GM23338 (cell line): ENCODE measurements at regions not wholly inside any gene's neighbourhood (a gene's known extent, or its start where the extent isn't known, plus 50 kb on each side); places are given as distances from the start of the nearest gene placed in this dataset.

ENCODE experiments used
- ATAC-seq: fragments of 200-7000 bp; cut with Tn5 transposase; 3 replicates; pipeline ENCODE4 v1.9.1; 2020
- DNase-seq: peaks from one replicate; pipeline ENCODE4 v3.0.0-alpha.2; 2015; ENCODE audit warnings: low spot score
- H2AFZ ChIP-seq: fragments of 200-600 bp; sonication (generic); 2 replicates; pipeline ENCODE4 v1.8.0; 2016; ENCODE audit warnings: antibody characterized with exemption, mild to moderate bottlenecking, moderate library complexity
- H3F3A ChIP-seq: fragments of 200-600 bp; sonication (generic); replicated peaks from 2 replicates; pipeline ENCODE4 v1.8.0; 2017; ENCODE audit warnings: antibody characterized with exemption, mixed run types, low read depth
- H3K27ac ChIP-seq: fragments of 200-600 bp; sonication (generic); 2 replicates; pipeline ENCODE4 v1.6.1; 2016; ENCODE audit warnings: low read depth
- H3K27me3 ChIP-seq: fragments of 200-600 bp; sonication (generic); 2 replicates; pipeline ENCODE4 v1.8.0; 2016; ENCODE audit warnings: mild to moderate bottlenecking, mixed run types, moderate library complexity; ENCODE audit not compliant: insufficient read depth
- H3K36me3 ChIP-seq: fragments of 200-600 bp; sonication (generic); 2 replicates; pipeline ENCODE4 v1.8.0; 2016; ENCODE audit warnings: mild to moderate bottlenecking; ENCODE audit not compliant: insufficient read depth
- H3K4me1 ChIP-seq: fragments of 200-600 bp; sonication (generic); 2 replicates; pipeline ENCODE4 v1.8.0; 2016; ENCODE audit warnings: mild to moderate bottlenecking, moderate library complexity; ENCODE audit not compliant: insufficient read depth
- H3K4me2 ChIP-seq: fragments of 200-600 bp; sonication (generic); 2 replicates; pipeline ENCODE4 v1.7.1; 2017; ENCODE audit warnings: mixed run types
- H3K4me3 ChIP-seq: fragments of 200-600 bp; sonication (generic); 2 replicates; pipeline ENCODE4 v1.6.1; 2016; ENCODE audit warnings: mixed run types
- H3K79me2 ChIP-seq: fragments of 200-600 bp; sonication (generic); replicated peaks from 2 replicates; pipeline ENCODE4 v1.8.0; 2017; ENCODE audit warnings: mild to moderate bottlenecking; ENCODE audit not compliant: insufficient read depth
- H3K9me2 ChIP-seq: fragments of 200-600 bp; sonication (generic); 2 replicates; pipeline ENCODE4 v1.8.0; 2017; ENCODE audit not compliant: insufficient read depth
- H4K20me1 ChIP-seq: fragments of 200-600 bp; sonication (generic); replicated peaks from 2 replicates; pipeline ENCODE4 v1.8.0; 2017; ENCODE audit warnings: mild to moderate bottlenecking; ENCODE audit not compliant: insufficient read depth
- H3K27ac Mint-ChIP-seq: 2 replicates; pipeline ENCODE4 v1.8.0; 2020; ENCODE audit warnings: inconsistent platforms, mild to moderate bottlenecking, moderate library complexity, mixed read lengths
- H3K27me3 Mint-ChIP-seq: 3 replicates; pipeline ENCODE4 v1.8.0; 2022; ENCODE audit warnings: low read depth, mild to moderate bottlenecking, moderate library complexity, mixed read lengths, inconsistent platforms; ENCODE audit not compliant: insufficient read depth, poor library complexity
- H3K36me3 Mint-ChIP-seq: 3 replicates; pipeline ENCODE4 v1.8.0; 2021; ENCODE audit warnings: low read depth, mild to moderate bottlenecking, inconsistent platforms, moderate library complexity, mixed read lengths
- H3K4me1 Mint-ChIP-seq: 3 replicates; pipeline ENCODE4 v1.8.0; 2020; ENCODE audit warnings: mild to moderate bottlenecking, inconsistent platforms, mixed read lengths
- H3K4me3 Mint-ChIP-seq: 3 replicates; pipeline ENCODE4 v1.8.0; 2021; ENCODE audit warnings: moderate library complexity, mild to moderate bottlenecking, inconsistent platforms, mixed read lengths
- H3K9me3 Mint-ChIP-seq: 3 replicates; pipeline ENCODE4 v1.8.0; 2020; ENCODE audit warnings: moderate library complexity, mild to moderate bottlenecking, inconsistent platforms, mixed read lengths
- EZH2 ChIP-seq: fragments of 200-600 bp; sonication (generic); IDR thresholded peaks from one replicate; pipeline ENCODE4 v1.8.0; 2017; ENCODE audit warnings: antibody characterized with exemption, mild to moderate bottlenecking, low read depth; ENCODE audit not compliant: unreplicated experiment
- EZH2phosphoT487 ChIP-seq: fragments of 200-600 bp; sonication (generic); IDR thresholded peaks from one replicate; pipeline ENCODE4 v1.8.1; 2018; ENCODE audit warnings: antibody characterized with exemption; ENCODE audit not compliant: unreplicated experiment
- STAT1 ChIP-seq: IDR thresholded peaks from one replicate; pipeline ENCODE4 v1.6.1; 2016; ENCODE audit warnings: antibody characterized with exemption; ENCODE audit not compliant: unreplicated experiment
- ZNF331 ChIP-seq: fragments of 250-450 bp; sonication (Bioruptor Pico); IDR thresholded peaks from 2 replicates; pipeline ENCODE4 v1.5.0; 2020; ENCODE audit warnings: low read depth, mild to moderate bottlenecking, moderate library complexity
- ZNF462 ChIP-seq: fragments of 250-450 bp; sonication (Bioruptor Pico); IDR thresholded peaks from 2 replicates; pipeline ENCODE4 v1.5.0; 2020; ENCODE audit warnings: mild to moderate bottlenecking, moderate library complexity
- TF ChIP-seq, protein P1 (sequence below), 2 experiments: fragments of 200-600 bp in 1 of 2; sonication (generic) in 1 of 2; conservative IDR thresholded peaks; 2 replicates each; pipeline versions ENCODE4 v1.5.1 to v1.6.1; 2016 to 2017; ENCODE audit warnings: antibody characterized with exemption in 2 of 2, low read depth in 2 of 2, mild to moderate bottlenecking in 2 of 2, moderate library complexity in 1 of 2
- TF ChIP-seq, protein P2 (sequence below): IDR thresholded peaks from 2 replicates; pipeline ENCODE4 v1.6.1; 2016; ENCODE audit warnings: antibody characterized with exemption
- TF ChIP-seq, protein P3 (sequence below): IDR thresholded peaks from one replicate; pipeline ENCODE4 v1.6.1; 2018; ENCODE audit warnings: antibody characterized with exemption; ENCODE audit not compliant: unreplicated experiment

DNA sequence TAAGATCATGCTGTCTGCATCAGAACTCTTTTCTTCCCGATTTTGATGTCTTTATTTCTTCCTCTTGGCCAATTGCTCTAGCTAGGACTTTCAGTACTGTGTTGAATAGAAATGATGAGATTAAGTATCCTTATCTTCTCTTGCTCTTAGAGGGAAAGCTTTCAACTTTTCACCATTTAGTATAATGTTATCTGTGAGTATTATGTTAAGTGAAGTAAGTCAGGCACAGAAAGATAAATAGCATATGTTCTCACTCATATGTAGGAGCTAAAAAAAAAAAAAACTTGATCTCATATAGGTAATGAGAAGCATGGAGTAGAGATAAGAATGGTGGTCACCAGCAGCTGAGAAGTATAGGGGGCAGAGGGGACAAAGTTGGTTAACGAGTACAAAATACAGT, 1089.5 kb downstream of the TDRD15 start:
- peaks cover 8% of the 10 kb centered on the region; the same call in 2 of the 3 replicates for H3K4me1 Mint-ChIP-seq
- H3K4me1 ChIP-seq: no peaks in the 10 kb centered on the region
- ATAC-seq (no peak), DNase-seq (no peak)
- H3K27ac Mint-ChIP-seq: no peak overlapping the region
- H3K36me3 ChIP-seq: no peaks in the 10 kb centered on the region; the same call in 1 of the 2 replicates
- no peaks in the 10 kb centered on the region for H3K36me3 Mint-ChIP-seq
- H3F3A ChIP-seq: no peaks in the 10 kb centered on the region
- H3K79me2 ChIP-seq: no peaks in the 10 kb centered on the region
- TF ChIP-seq STAT1: no peak
- TF ChIP-seq, protein P1, sequence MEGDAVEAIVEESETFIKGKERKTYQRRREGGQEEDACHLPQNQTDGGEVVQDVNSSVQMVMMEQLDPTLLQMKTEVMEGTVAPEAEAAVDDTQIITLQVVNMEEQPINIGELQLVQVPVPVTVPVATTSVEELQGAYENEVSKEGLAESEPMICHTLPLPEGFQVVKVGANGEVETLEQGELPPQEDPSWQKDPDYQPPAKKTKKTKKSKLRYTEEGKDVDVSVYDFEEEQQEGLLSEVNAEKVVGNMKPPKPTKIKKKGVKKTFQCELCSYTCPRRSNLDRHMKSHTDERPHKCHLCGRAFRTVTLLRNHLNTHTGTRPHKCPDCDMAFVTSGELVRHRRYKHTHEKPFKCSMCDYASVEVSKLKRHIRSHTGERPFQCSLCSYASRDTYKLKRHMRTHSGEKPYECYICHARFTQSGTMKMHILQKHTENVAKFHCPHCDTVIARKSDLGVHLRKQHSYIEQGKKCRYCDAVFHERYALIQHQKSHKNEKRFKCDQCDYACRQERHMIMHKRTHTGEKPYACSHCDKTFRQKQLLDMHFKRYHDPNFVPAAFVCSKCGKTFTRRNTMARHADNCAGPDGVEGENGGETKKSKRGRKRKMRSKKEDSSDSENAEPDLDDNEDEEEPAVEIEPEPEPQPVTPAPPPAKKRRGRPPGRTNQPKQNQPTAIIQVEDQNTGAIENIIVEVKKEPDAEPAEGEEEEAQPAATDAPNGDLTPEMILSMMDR (conservative IDR thresholded peaks at IDR 0.05; ENCODE audit: low read depth in 2 of 2): no peak
- TF ChIP-seq, protein P2, sequence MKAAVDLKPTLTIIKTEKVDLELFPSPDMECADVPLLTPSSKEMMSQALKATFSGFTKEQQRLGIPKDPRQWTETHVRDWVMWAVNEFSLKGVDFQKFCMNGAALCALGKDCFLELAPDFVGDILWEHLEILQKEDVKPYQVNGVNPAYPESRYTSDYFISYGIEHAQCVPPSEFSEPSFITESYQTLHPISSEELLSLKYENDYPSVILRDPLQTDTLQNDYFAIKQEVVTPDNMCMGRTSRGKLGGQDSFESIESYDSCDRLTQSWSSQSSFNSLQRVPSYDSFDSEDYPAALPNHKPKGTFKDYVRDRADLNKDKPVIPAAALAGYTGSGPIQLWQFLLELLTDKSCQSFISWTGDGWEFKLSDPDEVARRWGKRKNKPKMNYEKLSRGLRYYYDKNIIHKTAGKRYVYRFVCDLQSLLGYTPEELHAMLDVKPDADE: no peak
- TF ChIP-seq, protein P3, sequence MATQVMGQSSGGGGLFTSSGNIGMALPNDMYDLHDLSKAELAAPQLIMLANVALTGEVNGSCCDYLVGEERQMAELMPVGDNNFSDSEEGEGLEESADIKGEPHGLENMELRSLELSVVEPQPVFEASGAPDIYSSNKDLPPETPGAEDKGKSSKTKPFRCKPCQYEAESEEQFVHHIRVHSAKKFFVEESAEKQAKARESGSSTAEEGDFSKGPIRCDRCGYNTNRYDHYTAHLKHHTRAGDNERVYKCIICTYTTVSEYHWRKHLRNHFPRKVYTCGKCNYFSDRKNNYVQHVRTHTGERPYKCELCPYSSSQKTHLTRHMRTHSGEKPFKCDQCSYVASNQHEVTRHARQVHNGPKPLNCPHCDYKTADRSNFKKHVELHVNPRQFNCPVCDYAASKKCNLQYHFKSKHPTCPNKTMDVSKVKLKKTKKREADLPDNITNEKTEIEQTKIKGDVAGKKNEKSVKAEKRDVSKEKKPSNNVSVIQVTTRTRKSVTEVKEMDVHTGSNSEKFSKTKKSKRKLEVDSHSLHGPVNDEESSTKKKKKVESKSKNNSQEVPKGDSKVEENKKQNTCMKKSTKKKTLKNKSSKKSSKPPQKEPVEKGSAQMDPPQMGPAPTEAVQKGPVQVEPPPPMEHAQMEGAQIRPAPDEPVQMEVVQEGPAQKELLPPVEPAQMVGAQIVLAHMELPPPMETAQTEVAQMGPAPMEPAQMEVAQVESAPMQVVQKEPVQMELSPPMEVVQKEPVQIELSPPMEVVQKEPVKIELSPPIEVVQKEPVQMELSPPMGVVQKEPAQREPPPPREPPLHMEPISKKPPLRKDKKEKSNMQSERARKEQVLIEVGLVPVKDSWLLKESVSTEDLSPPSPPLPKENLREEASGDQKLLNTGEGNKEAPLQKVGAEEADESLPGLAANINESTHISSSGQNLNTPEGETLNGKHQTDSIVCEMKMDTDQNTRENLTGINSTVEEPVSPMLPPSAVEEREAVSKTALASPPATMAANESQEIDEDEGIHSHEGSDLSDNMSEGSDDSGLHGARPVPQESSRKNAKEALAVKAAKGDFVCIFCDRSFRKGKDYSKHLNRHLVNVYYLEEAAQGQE: no peak
- no peak for TF ChIP-seq EZH2phosphoT487
- TF ChIP-seq EZH2: no peak
- TF ChIP-seq ZNF462 (CRISPR knock-in tag): no peak
- no peak for TF ChIP-seq ZNF331 (CRISPR knock-in tag)
- H3K9me3 Mint-ChIP-seq: no peaks in the 10 kb centered on the region
- no peaks in the 10 kb centered on the region for H4K20me1 ChIP-seq
- H2AFZ ChIP-seq: no peak overlapping the region
- H3K4me3 Mint-ChIP-seq: no peak overlapping the region
- no peak overlapping the region for H3K4me2 ChIP-seq
- H3K27ac ChIP-seq: no peak overlapping the region
- no peaks in the 10 kb centered on the region for H3K27me3 ChIP-seq
- no peaks in the 10 kb centered on the region for H3K9me2 ChIP-seq
- H3K4me3 ChIP-seq: no peak overlapping the region
- no peaks in the 10 kb centered on the region for H3K27me3 Mint-ChIP-seq
